ENCODE measurements at regions not wholly inside any gene's neighbourhood (a gene's known extent, or its start where the extent isn't known, plus 50 kb on each side); places are given as distances from the start of the nearest gene placed in this dataset.
A peak's percentile ranks its signal among the peaks of the same experiment; 100 is the strongest.

- no peak for DNase-seq
Observed at GRCh38 chr6:53744321-53744720, 50.5 kb upstream of the LRRC1 start.

GRCh38 chr6:53741034-53741823 lies 53.6 kb upstream of the LRRC1 start:
- peak; percentile 47 to 52 for DNase-seq

GRCh38 chr6:53737746-53738145 lies 57.1 kb upstream of the LRRC1 start:
- no peak for DNase-seq

GRCh38 chr6:53735896-53736295 lies 58.9 kb upstream of the LRRC1 start:
- no peak for DNase-seq

GRCh38 chr6:53734473-53735299 lies 60.1 kb upstream of the LRRC1 start:
- peak; percentile 35 to 48 for DNase-seq

- no peak for DNase-seq
Observed at GRCh38 chr6:53731866-53732636, 62.8 kb upstream of the LRRC1 start.

- DNase-seq: no peak
Observed at GRCh38 chr6:53730767-53731166, 64.0 kb upstream of the LRRC1 start.

GRCh38 chr6:53728570-53729194 lies 63.1 kb upstream of the KLHL31 start:
- peak; percentile 46 to 65 for DNase-seq

- no peak for DNase-seq
Observed at GRCh38 chr6:53727748-53728147, 62.2 kb upstream of the KLHL31 start.

- peak; percentile 85 to 87 for DNase-seq
Observed at GRCh38 chr6:53725791-53726575, 60.4 kb upstream of the KLHL31 start.

GRCh38 chr6:53724501-53724900 lies 58.9 kb upstream of the KLHL31 start:
- no peak for DNase-seq

GRCh38 chr6:53723331-53723730 lies 57.8 kb upstream of the KLHL31 start:
- no peak for DNase-seq

- no peak for DNase-seq
Observed at GRCh38 chr6:53721766-53722165, 56.2 kb upstream of the KLHL31 start.

- no peak for DNase-seq
Observed at GRCh38 chr6:53718597-53719460, 53.3 kb upstream of the KLHL31 start.

GRCh38 chr6:53717566-53717965 lies 52.0 kb upstream of the KLHL31 start:
- no peak for DNase-seq

- no peak for DNase-seq
Observed at GRCh38 chr6:53715434-53715833, 49.9 kb upstream of the KLHL31 start.
